GM23338 (cell line): ENCODE measurements at regions not wholly inside any gene's neighbourhood (a gene's known extent, or its start where the extent isn't known, plus 50 kb on each side); places are given as distances from the start of the nearest gene placed in this dataset.

ENCODE experiments used
- ATAC-seq: fragments of 200-7000 bp; cut with Tn5 transposase; 3 replicates; pipeline ENCODE4 v1.9.1; 2020
- DNase-seq: peaks from one replicate; pipeline ENCODE4 v3.0.0-alpha.2; 2015; ENCODE audit warnings: low spot score
- H2AFZ ChIP-seq: fragments of 200-600 bp; sonication (generic); 2 replicates; pipeline ENCODE4 v1.8.0; 2016; ENCODE audit warnings: antibody characterized with exemption, mild to moderate bottlenecking, moderate library complexity
- H3F3A ChIP-seq: fragments of 200-600 bp; sonication (generic); replicated peaks from 2 replicates; pipeline ENCODE4 v1.8.0; 2017; ENCODE audit warnings: antibody characterized with exemption, mixed run types, low read depth
- H3K27ac ChIP-seq: fragments of 200-600 bp; sonication (generic); 2 replicates; pipeline ENCODE4 v1.6.1; 2016; ENCODE audit warnings: low read depth
- H3K27me3 ChIP-seq: fragments of 200-600 bp; sonication (generic); 2 replicates; pipeline ENCODE4 v1.8.0; 2016; ENCODE audit warnings: mild to moderate bottlenecking, mixed run types, moderate library complexity; ENCODE audit not compliant: insufficient read depth
- H3K36me3 ChIP-seq: fragments of 200-600 bp; sonication (generic); 2 replicates; pipeline ENCODE4 v1.8.0; 2016; ENCODE audit warnings: mild to moderate bottlenecking; ENCODE audit not compliant: insufficient read depth
- H3K4me1 ChIP-seq: fragments of 200-600 bp; sonication (generic); 2 replicates; pipeline ENCODE4 v1.8.0; 2016; ENCODE audit warnings: mild to moderate bottlenecking, moderate library complexity; ENCODE audit not compliant: insufficient read depth
- H3K4me2 ChIP-seq: fragments of 200-600 bp; sonication (generic); 2 replicates; pipeline ENCODE4 v1.7.1; 2017; ENCODE audit warnings: mixed run types
- H3K4me3 ChIP-seq: fragments of 200-600 bp; sonication (generic); 2 replicates; pipeline ENCODE4 v1.6.1; 2016; ENCODE audit warnings: mixed run types
- H3K79me2 ChIP-seq: fragments of 200-600 bp; sonication (generic); replicated peaks from 2 replicates; pipeline ENCODE4 v1.8.0; 2017; ENCODE audit warnings: mild to moderate bottlenecking; ENCODE audit not compliant: insufficient read depth
- H3K9me2 ChIP-seq: fragments of 200-600 bp; sonication (generic); 2 replicates; pipeline ENCODE4 v1.8.0; 2017; ENCODE audit not compliant: insufficient read depth
- H4K20me1 ChIP-seq: fragments of 200-600 bp; sonication (generic); replicated peaks from 2 replicates; pipeline ENCODE4 v1.8.0; 2017; ENCODE audit warnings: mild to moderate bottlenecking; ENCODE audit not compliant: insufficient read depth
- H3K27ac Mint-ChIP-seq: 2 replicates; pipeline ENCODE4 v1.8.0; 2020; ENCODE audit warnings: inconsistent platforms, mild to moderate bottlenecking, moderate library complexity, mixed read lengths
- H3K27me3 Mint-ChIP-seq: 3 replicates; pipeline ENCODE4 v1.8.0; 2022; ENCODE audit warnings: low read depth, mild to moderate bottlenecking, moderate library complexity, mixed read lengths, inconsistent platforms; ENCODE audit not compliant: insufficient read depth, poor library complexity
- H3K36me3 Mint-ChIP-seq: 3 replicates; pipeline ENCODE4 v1.8.0; 2021; ENCODE audit warnings: low read depth, mild to moderate bottlenecking, inconsistent platforms, moderate library complexity, mixed read lengths
- H3K4me1 Mint-ChIP-seq: 3 replicates; pipeline ENCODE4 v1.8.0; 2020; ENCODE audit warnings: mild to moderate bottlenecking, inconsistent platforms, mixed read lengths
- H3K4me3 Mint-ChIP-seq: 3 replicates; pipeline ENCODE4 v1.8.0; 2021; ENCODE audit warnings: moderate library complexity, mild to moderate bottlenecking, inconsistent platforms, mixed read lengths
- H3K9me3 Mint-ChIP-seq: 3 replicates; pipeline ENCODE4 v1.8.0; 2020; ENCODE audit warnings: moderate library complexity, mild to moderate bottlenecking, inconsistent platforms, mixed read lengths
- CREB1 ChIP-seq: fragments of 250-450 bp; sonication (Bioruptor Pico); IDR thresholded peaks from 2 replicates; pipeline ENCODE4 v1.5.0; 2020; ENCODE audit warnings: low read depth, mild to moderate bottlenecking, moderate library complexity
- CTCF ChIP-seq, 2 experiments: fragments of 200-600 bp in 1 of 2; sonication (generic) in 1 of 2; conservative IDR thresholded peaks; 2 replicates each; pipeline versions ENCODE4 v1.5.1 to v1.6.1; 2016 to 2017; ENCODE audit warnings: antibody characterized with exemption in 2 of 2, low read depth in 2 of 2, mild to moderate bottlenecking in 2 of 2, moderate library complexity in 1 of 2
- EZH2 ChIP-seq: fragments of 200-600 bp; sonication (generic); IDR thresholded peaks from one replicate; pipeline ENCODE4 v1.8.0; 2017; ENCODE audit warnings: antibody characterized with exemption, mild to moderate bottlenecking, low read depth; ENCODE audit not compliant: unreplicated experiment
- EZH2phosphoT487 ChIP-seq: fragments of 200-600 bp; sonication (generic); IDR thresholded peaks from one replicate; pipeline ENCODE4 v1.8.1; 2018; ENCODE audit warnings: antibody characterized with exemption; ENCODE audit not compliant: unreplicated experiment
- JUNB ChIP-seq: IDR thresholded peaks from one replicate; pipeline ENCODE4 v1.6.1; 2016; ENCODE audit warnings: antibody characterized with exemption; ENCODE audit not compliant: unreplicated experiment
- NANOG ChIP-seq: IDR thresholded peaks from 2 replicates; pipeline ENCODE4 v1.6.1; 2016; ENCODE audit warnings: antibody characterized with exemption, borderline replicate concordance
- POLR2AphosphoS5 ChIP-seq: IDR thresholded peaks from 2 replicates; pipeline ENCODE4 v1.6.1; 2016; ENCODE audit warnings: antibody characterized with exemption, low read depth
- REST ChIP-seq: IDR thresholded peaks from one replicate; pipeline ENCODE4 v1.6.1; 2018; ENCODE audit warnings: antibody characterized with exemption; ENCODE audit not compliant: unreplicated experiment
- STAT1 ChIP-seq: IDR thresholded peaks from one replicate; pipeline ENCODE4 v1.6.1; 2016; ENCODE audit warnings: antibody characterized with exemption; ENCODE audit not compliant: unreplicated experiment
- ZNF114 ChIP-seq: fragments of 250-450 bp; sonication (Bioruptor Pico); IDR thresholded peaks from 2 replicates; pipeline ENCODE4 v1.5.0; 2020; ENCODE audit warnings: mild to moderate bottlenecking, moderate library complexity
- ZNF331 ChIP-seq: fragments of 250-450 bp; sonication (Bioruptor Pico); IDR thresholded peaks from 2 replicates; pipeline ENCODE4 v1.5.0; 2020; ENCODE audit warnings: low read depth, mild to moderate bottlenecking, moderate library complexity
- ZNF462 ChIP-seq: fragments of 250-450 bp; sonication (Bioruptor Pico); IDR thresholded peaks from 2 replicates; pipeline ENCODE4 v1.5.0; 2020; ENCODE audit warnings: mild to moderate bottlenecking, moderate library complexity
- TF ChIP-seq, protein P1 (sequence below): IDR thresholded peaks from 2 replicates; pipeline ENCODE4 v1.6.1; 2016; ENCODE audit warnings: antibody characterized with exemption

- Histone ChIP-seq H3K79me2 (peaks cover 39% of the 10 kb centered on the region), H3K4me1 (peaks cover 10% of the 10 kb centered on the region; the same call in 1 of the 2 replicates), H3K4me3 (no peak overlapping the region), H3K36me3 (no peaks in the 10 kb centered on the region), H3K9me2 (no peaks in the 10 kb centered on the region), H3F3A (no peaks in the 10 kb centered on the region), H3K4me2 (no peak overlapping the region), H3K27ac (no peak overlapping the region), H3K27me3 (no peaks in the 10 kb centered on the region), H4K20me1 (peaks cover 23% of the 10 kb centered on the region), H2AFZ (no peak overlapping the region)
- peak overlapping the region; percentile 85; the same call in 1 of the 2 replicates for H3K27ac Mint-ChIP-seq
- H3K9me3 Mint-ChIP-seq = no peaks in the 10 kb centered on the region; the same call in 2 of the 3 replicates
- peaks cover 3% of the 10 kb centered on the region; the same call in 1 of the 3 replicates for H3K36me3 Mint-ChIP-seq
- no peak for TF ChIP-seq REST
- no peak for TF ChIP-seq POLR2AphosphoS5
- no peak for TF ChIP-seq ZNF114 (CRISPR knock-in tag)
- no peak for TF ChIP-seq EZH2
- no peak for TF ChIP-seq CTCF (conservative IDR thresholded peaks at IDR 0.05; ENCODE audit: low read depth in 2 of 2)
- no peak for TF ChIP-seq ZNF462
- TF ChIP-seq NANOG = no peak
- no peak for TF ChIP-seq EZH2phosphoT487
- no peak for TF ChIP-seq JUNB
- no peak for TF ChIP-seq ZNF331 (CRISPR knock-in tag)
- no peak for TF ChIP-seq CREB1 (CRISPR knock-in tag)
- no peak for TF ChIP-seq STAT1
- TF ChIP-seq, protein P1, sequence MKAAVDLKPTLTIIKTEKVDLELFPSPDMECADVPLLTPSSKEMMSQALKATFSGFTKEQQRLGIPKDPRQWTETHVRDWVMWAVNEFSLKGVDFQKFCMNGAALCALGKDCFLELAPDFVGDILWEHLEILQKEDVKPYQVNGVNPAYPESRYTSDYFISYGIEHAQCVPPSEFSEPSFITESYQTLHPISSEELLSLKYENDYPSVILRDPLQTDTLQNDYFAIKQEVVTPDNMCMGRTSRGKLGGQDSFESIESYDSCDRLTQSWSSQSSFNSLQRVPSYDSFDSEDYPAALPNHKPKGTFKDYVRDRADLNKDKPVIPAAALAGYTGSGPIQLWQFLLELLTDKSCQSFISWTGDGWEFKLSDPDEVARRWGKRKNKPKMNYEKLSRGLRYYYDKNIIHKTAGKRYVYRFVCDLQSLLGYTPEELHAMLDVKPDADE = no peak
- no peak for DNase-seq
- peaks cover 44% of the 10 kb centered on the region for H3K4me1 Mint-ChIP-seq
- no peak overlapping the region for H3K4me3 Mint-ChIP-seq
- H3K27me3 Mint-ChIP-seq = peaks cover 16% of the 10 kb centered on the region
- ATAC-seq = peak; percentile 68
These were observed 175.6 kb downstream of the GLI2 start for GRCh38 chr2:120910956-120911951.
